ENCODE measurements at regions not wholly inside any gene's neighbourhood (a gene's known extent, or its start where the extent isn't known, plus 50 kb on each side); places are given as distances from the start of the nearest gene placed in this dataset.
"Not testable (repeated sequence)": the region's sequence is repeated elsewhere in the genome, so short reads cannot be mapped to it uniquely, and the experiment has no call there.

GRCh38 chr5:116862632-116863455 is 288.2 kb upstream of the SEMA6A start:
- no peak for DNase-seq

GRCh38 chr5:116861666-116862065 is 287.0 kb upstream of the SEMA6A start:
- no peak for DNase-seq

- no peak for DNase-seq
Observed at GRCh38 chr5:116861097-116861496, 286.5 kb upstream of the SEMA6A start.

- DNase-seq: no peak
Observed at GRCh38 chr5:116859666-116860320, 285.2 kb upstream of the SEMA6A start.

- no peak for DNase-seq
Observed at GRCh38 chr5:116858705-116859333, 284.2 kb upstream of the SEMA6A start.

GRCh38 chr5:116858020-116858419 is 283.4 kb upstream of the SEMA6A start:
- not testable (repeated sequence) for DNase-seq

GRCh38 chr5:116856271-116856670 is 281.6 kb upstream of the SEMA6A start:
- DNase-seq: no peak

- no peak for DNase-seq
Observed at GRCh38 chr5:116853992-116854391, 279.4 kb upstream of the SEMA6A start.

- DNase-seq: no peak
Observed at GRCh38 chr5:116848954-116849581, 274.4 kb upstream of the SEMA6A start.

- no peak for DNase-seq
Observed at GRCh38 chr5:116847960-116848359, 273.3 kb upstream of the SEMA6A start.

GRCh38 chr5:116844015-116844414 is 269.4 kb upstream of the SEMA6A start:
- no peak for DNase-seq

- no peak for DNase-seq
Observed at GRCh38 chr5:116842514-116842961, 267.9 kb upstream of the SEMA6A start.

GRCh38 chr5:116841734-116842133 is 267.1 kb upstream of the SEMA6A start:
- no peak for DNase-seq

- no peak for DNase-seq
Observed at GRCh38 chr5:116838011-116838536, 263.5 kb upstream of the SEMA6A start.

GRCh38 chr5:116834796-116835515 is 260.3 kb upstream of the SEMA6A start:
- DNase-seq: no peak

GRCh38 chr5:116830079-116830478 is 255.5 kb upstream of the SEMA6A start:
- no peak for DNase-seq

- DNase-seq: no peak
Observed at GRCh38 chr5:116827078-116827477, 252.5 kb upstream of the SEMA6A start.

- DNase-seq: no peak
Observed at GRCh38 chr5:116825486-116825885, 250.9 kb upstream of the SEMA6A start.

- no peak for DNase-seq
Observed at GRCh38 chr5:116824751-116825438, 250.3 kb upstream of the SEMA6A start.

- no peak for DNase-seq
Observed at GRCh38 chr5:116814626-116815385, 240.2 kb upstream of the SEMA6A start.

- no peak for DNase-seq
Observed at GRCh38 chr5:116813906-116814305, 239.3 kb upstream of the SEMA6A start.

All from T-helper 9 cell (primary cell).